D721Med (cell line): ENCODE measurements at regions not wholly inside any gene's neighbourhood (a gene's known extent, or its start where the extent isn't known, plus 50 kb on each side); places are given as distances from the start of the nearest gene placed in this dataset.

Experiments
- DNase-seq: peaks from one replicate; pipeline ENCODE4 v3.0.0; 2011; ENCODE audit warnings: low spot score; ENCODE audit not compliant: insufficient read length
- FAIRE-seq: peaks from 2 replicates; lab custom pipeline; 2011; peaks lifted over from hg19 to GRCh38; lab: Jason Lieb, UNC
- CTCF ChIP-seq: IDR thresholded peaks from 2 replicates; pipeline ENCODE4 v1.5.1; 2012; ENCODE audit warnings: mild to moderate bottlenecking, control low read depth; ENCODE audit not compliant: insufficient read depth; ENCODE audit errors: missing control alignments

GRCh38 chr1:5478961-5479360 is 513.3 kb downstream of the NPHP4 start:
- DNase-seq, result no peak
- no peak for FAIRE-seq
- no peak for TF ChIP-seq CTCF

GRCh38 chr1:5478156-5478695 is 514.0 kb downstream of the NPHP4 start:
- no peak for TF ChIP-seq CTCF
- DNase-seq (no peak), FAIRE-seq (no peak)

- no peak for TF ChIP-seq CTCF
- FAIRE-seq, result no peak
- DNase-seq, result no peak
Observed at GRCh38 chr1:5477716-5478115, 514.5 kb downstream of the NPHP4 start.

GRCh38 chr1:5475572-5475971 is 516.7 kb downstream of the NPHP4 start:
- DNase-seq (no peak), FAIRE-seq (no peak)
- no peak for TF ChIP-seq CTCF

- TF ChIP-seq CTCF, result no peak
- DNase-seq (no peak), FAIRE-seq (no peak)
Observed at GRCh38 chr1:5473268-5473667, 519.0 kb downstream of the NPHP4 start.

GRCh38 chr1:5466487-5466886 is 525.7 kb downstream of the NPHP4 start:
- no peak for TF ChIP-seq CTCF
- FAIRE-seq (no peak), DNase-seq (no peak)

GRCh38 chr1:5465281-5465711 is 526.9 kb downstream of the NPHP4 start:
- FAIRE-seq (no peak), DNase-seq (no peak)

More at GRCh38 chr1:5465281-5465711, 526.9 kb downstream of the NPHP4 start:
- TF ChIP-seq CTCF, result no peak
